HFF-Myc (cell line): ENCODE measurements at regions not wholly inside any gene's neighbourhood (a gene's known extent, or its start where the extent isn't known, plus 50 kb on each side); places are given as distances from the start of the nearest gene placed in this dataset.
"Not testable (repeated sequence)": the region's sequence is repeated elsewhere in the genome, so short reads cannot be mapped to it uniquely, and the experiment has no call there.

Source experiments
- DNase-seq: peaks from one replicate; pipeline ENCODE4 v3.0.0-alpha.2; 2011; ENCODE audit warnings: low read depth; ENCODE audit errors: extremely low read depth
- H3K4me3 ChIP-seq: replicated peaks from 2 replicates; pipeline ENCODE4 v1.5.1; 2011; ENCODE audit warnings: low read depth, mild to moderate bottlenecking, control low read depth, low read length
- CTCF ChIP-seq: IDR thresholded peaks from 2 replicates; pipeline ENCODE4 v1.5.1; 2012; ENCODE audit warnings: mild to moderate bottlenecking, low read depth, low read length, control low read depth; ENCODE audit errors: missing control alignments

DNA sequence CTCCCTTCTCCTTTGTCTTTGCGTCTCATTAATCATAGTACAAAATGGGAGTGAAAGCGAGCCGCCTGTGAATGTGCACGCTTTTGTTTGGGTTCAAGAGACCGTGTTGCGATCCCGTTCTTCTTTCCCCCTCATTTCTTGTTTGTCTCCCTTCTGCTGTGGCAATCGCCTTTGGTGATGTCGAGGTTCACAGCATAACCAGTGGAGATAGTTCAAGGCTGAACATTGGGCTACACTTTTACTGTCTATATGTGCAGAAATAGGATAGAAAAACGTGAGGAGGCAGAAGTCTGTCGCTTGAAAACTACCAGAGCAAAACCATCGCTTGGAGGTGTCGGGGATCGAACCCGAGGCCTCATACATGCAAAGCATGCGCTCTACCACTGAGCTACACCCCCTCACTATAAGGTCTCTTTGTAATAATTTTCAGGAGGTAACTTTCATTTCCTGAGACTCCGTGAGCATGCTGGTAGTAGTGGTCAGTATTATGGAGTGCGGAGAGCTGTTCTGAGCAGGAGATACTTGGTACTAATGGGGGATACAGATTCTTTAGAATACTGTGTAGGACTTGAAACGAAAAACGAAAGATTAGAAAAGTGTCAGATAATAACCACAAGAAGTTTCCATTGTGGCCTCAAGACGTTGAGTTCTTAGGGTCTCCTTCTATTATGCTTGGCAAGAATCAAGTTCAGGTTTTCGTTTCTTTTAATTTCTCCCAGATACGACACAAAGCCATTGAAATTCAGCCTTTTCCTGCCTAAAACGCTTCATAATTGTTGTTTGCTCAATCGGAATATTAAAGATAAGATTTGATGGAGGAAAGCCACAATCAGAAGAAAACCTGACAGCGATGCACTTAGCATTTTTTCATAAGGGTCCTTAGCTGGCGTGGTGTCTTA lies 106.6 kb downstream of the TRIM27 start:
- peak; percentile 70 for DNase-seq
- TF ChIP-seq CTCF = no peak
- H3K4me3 ChIP-seq = peak overlapping the region; percentile 25

DNA sequence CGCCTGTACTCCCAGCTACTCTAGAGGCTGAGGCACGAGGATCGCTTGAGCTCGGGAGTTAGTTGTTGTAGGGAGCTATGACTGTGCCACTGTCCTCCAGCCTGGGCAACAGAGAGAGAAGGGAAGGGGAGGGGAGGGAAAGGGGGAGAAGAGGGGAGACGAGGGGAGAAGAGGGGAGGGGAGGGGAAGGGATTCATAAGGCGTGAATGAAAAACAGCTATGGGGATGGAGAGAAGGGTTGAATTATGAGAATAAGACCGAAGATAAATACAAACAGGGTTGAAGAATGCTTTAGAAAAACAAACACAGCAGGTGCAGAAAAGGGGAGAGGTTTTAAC lies 106.0 kb downstream of the TRIM27 start:
- no peak for TF ChIP-seq CTCF
- H3K4me3 ChIP-seq = peak overlapping the region; percentile 25
- DNase-seq = no peak

- TF ChIP-seq CTCF = no peak
- no peak for DNase-seq
- H3K4me3 ChIP-seq = 0 out of 2 replicates have a peak overlapping the region, but pooled peaks have one; percentile 2
These were observed 98.7 kb downstream of the TRIM27 start for GRCh38 chr6:28824793-28825731.

DNA sequence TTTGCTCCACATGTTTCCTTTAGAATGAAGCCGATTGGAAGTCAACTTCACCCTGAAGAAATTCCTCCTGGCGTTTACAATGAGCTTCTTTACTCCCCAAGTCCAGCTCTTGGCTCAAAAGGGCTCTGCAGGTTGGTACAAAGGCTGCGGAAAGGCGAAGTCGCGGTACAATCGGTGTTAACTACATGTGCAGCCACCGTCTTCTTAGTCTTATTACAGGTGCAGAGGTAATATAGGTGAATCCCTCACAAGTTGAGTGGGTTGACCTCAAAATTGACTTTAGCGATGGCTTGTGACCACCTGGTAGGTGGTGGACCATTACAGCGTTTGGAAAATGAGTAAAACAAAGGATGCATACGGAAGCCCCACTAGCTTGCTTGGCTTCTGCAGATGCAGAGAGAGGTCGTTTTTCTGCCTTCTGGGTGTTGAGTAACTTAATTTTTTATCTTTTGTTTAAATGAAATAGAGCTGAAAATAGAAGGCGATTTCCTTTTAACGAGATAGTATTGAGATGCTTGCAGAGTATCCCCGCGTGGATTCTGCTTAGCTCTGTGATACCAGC lies 98.0 kb downstream of the TRIM27 start:
- no peak for TF ChIP-seq CTCF
- 0 out of 2 replicates have a peak overlapping the region, but pooled peaks have one; percentile 2 for H3K4me3 ChIP-seq
- DNase-seq = no peak

- not testable (repeated sequence) for H3K4me3 ChIP-seq, DNase-seq
These were observed 92.1 kb downstream of the TRIM27 start for GRCh38 chr6:28831683-28832082.

DNA sequence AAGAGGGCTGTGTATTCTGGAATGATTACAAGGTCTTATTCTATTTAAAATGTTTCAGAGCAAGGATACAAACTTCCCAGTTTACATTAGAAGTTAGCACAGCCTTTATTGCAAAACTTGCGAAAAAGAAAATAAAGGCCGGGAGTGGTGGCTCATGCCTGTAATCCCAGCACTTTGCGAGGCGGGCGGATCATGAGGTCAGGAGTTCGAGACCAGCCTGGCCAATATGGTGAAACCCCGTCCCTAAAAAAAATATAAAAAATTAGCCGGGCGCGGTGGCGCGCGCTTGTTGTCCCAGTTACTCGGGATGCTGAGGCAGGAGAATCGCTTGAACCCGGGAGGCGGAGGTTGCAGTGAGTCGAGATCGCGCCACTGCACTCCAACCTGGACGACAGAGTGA lies 87.1 kb downstream of the TRIM27 start:
- DNase-seq, H3K4me3 ChIP-seq: not testable (repeated sequence)

- no peak for TF ChIP-seq CTCF
- peak overlapping the region; percentile 57 for H3K4me3 ChIP-seq
- DNase-seq = peak; percentile 21
These were observed 85.5 kb downstream of the TRIM27 start for GRCh38 chr6:28838289-28838633.
